Thyroid gland (tissue), 4 donors: ENCODE measurements at regions not wholly inside any gene's neighbourhood (a gene's known extent, or its start where the extent isn't known, plus 50 kb on each side); places are given as distances from the start of the nearest gene placed in this dataset.

Source experiments
- DNase-seq, 2 donors: peaks; one replicate each; pipeline ENCODE4 v3.0.0-alpha.2; 2019
- H3K27ac ChIP-seq, 3 donors: fragments of 200-600 bp; sonication (generic); 1 replicate in 2 of 3; 2 replicates in 1 of 3; pipeline ENCODE4 v1.5.1; 2016 to 2019; ENCODE audit warnings: mild to moderate bottlenecking in 1 of 3, moderate library complexity in 1 of 3
- H3K27me3 ChIP-seq: fragments of 200-600 bp; sonication (generic); one replicate; pipeline ENCODE4 v1.5.1; 2019
- H3K36me3 ChIP-seq, 2 donors: fragments of 200-600 bp; sonication (generic); one replicate each; pipeline ENCODE4 v1.5.1; 2016 to 2019
- H3K4me1 ChIP-seq, 2 donors: fragments of 200-600 bp; sonication (generic); one replicate each; pipeline ENCODE4 v1.5.1; 2017 to 2019
- H3K4me3 ChIP-seq, 3 donors: fragments of 200-600 bp; sonication (generic); replicated peaks in 1 of 3; 1 replicate in 2 of 3; 2 replicates in 1 of 3; pipeline ENCODE4 v1.5.1; 2016; ENCODE audit warnings: mild to moderate bottlenecking in 1 of 3
- H3K9me3 ChIP-seq: fragments of 200-600 bp; sonication (generic); one replicate; pipeline ENCODE4 v1.5.1; 2017
- CTCF ChIP-seq, 6 experiments: fragments of 200-600 bp in 3 of 6; fragments of 450-650 bp in 3 of 6; sonication (generic) in 3 of 6; IDR thresholded peaks; one replicate each; pipeline ENCODE4 v1.5.1; 2016 to 2019; ENCODE audit warnings: antibody characterized with exemption in 6 of 6, mild to moderate bottlenecking in 2 of 6, inconsistent platforms in 1 of 6, moderate library complexity in 1 of 6
- POLR2A ChIP-seq, 2 donors: fragments of 450-650 bp; IDR thresholded peaks; one replicate each; pipeline ENCODE4 v1.6.1; 2017; ENCODE audit warnings: antibody characterized with exemption in 2 of 2, mild to moderate bottlenecking in 2 of 2, moderate library complexity in 1 of 2
- WGBS, 2 donors: methylation state at CpG; one replicate each; pipeline ENCODE4 v1.1.5; 2017; 5-methylcytosine and 5-hydroxymethylcytosine counted together
- intact Hi-C: fragments of 100-400 bp; cut with DNase I; formaldehyde crosslinking; loops from one replicate; pipeline ENCODE4 v1.15.1; 2023

GRCh38 chr9:118553465-118553864 lies 815.8 kb downstream of the BRINP1 start:
- H3K9me3 ChIP-seq = no peaks in the 10 kb centered on the region
- no peak overlapping the region for H3K4me3 ChIP-seq
- no peak for DNase-seq
- intact Hi-C loops = no loop called here
- H3K36me3 ChIP-seq = no peaks in the 10 kb centered on the region
- no peaks in the 10 kb centered on the region for H3K27me3 ChIP-seq
- no peaks in the 10 kb centered on the region for H3K4me1 ChIP-seq
- TF ChIP-seq POLR2A (IDR thresholded peaks at IDR 0.05) = no peak
- TF ChIP-seq CTCF (IDR thresholded peaks at IDR 0.05) = no peak
- H3K27ac ChIP-seq = no peak overlapping the region
- WGBS, 2 donors = 81 to 89% methylated on average over 1 of the region's 1 CpG

- Histone ChIP-seq H3K27ac (no peak overlapping the region), H3K27me3 (no peaks in the 10 kb centered on the region), H3K4me1 (no peaks in the 10 kb centered on the region), H3K36me3 (no peaks in the 10 kb centered on the region), H3K4me3 (no peak overlapping the region), H3K9me3 (no peaks in the 10 kb centered on the region)
- DNase-seq = no peak
- no peak for TF ChIP-seq CTCF (IDR thresholded peaks at IDR 0.05)
- 81% methylated on average over 7 of the region's 7 CpGs for WGBS, 2 donors
- intact Hi-C loops = no loop called here
Measured at GRCh38 chr9:118554987-118555386, 814.2 kb downstream of the BRINP1 start.

- Histone ChIP-seq H3K4me1 (no peaks in the 10 kb centered on the region), H3K27ac (no peak overlapping the region), H3K27me3 (no peaks in the 10 kb centered on the region), H3K9me3 (no peaks in the 10 kb centered on the region), H3K4me3 (no peak overlapping the region), H3K36me3 (no peaks in the 10 kb centered on the region)
- 89 to 94% methylated on average over 1 of the region's 1 CpG for WGBS, 2 donors
- TF ChIP-seq CTCF (IDR thresholded peaks at IDR 0.05) (no peak), POLR2A (IDR thresholded peaks at IDR 0.05) (no peak)
- DNase-seq = no peak
- intact Hi-C loops = no loop called here
Measured at GRCh38 chr9:118558026-118558425, 811.2 kb downstream of the BRINP1 start.

GRCh38 chr9:118558891-118559290 lies 810.3 kb downstream of the BRINP1 start:
- no peak for DNase-seq

GRCh38 chr9:118561051-118561450 lies 808.2 kb downstream of the BRINP1 start:
- H3K9me3 ChIP-seq = no peaks in the 10 kb centered on the region
- H3K36me3 ChIP-seq = no peaks in the 10 kb centered on the region
- intact Hi-C loops = no loop called here
- H3K27ac ChIP-seq = no peak overlapping the region
- TF ChIP-seq CTCF (IDR thresholded peaks at IDR 0.05) = no peak
- no peak for TF ChIP-seq POLR2A (IDR thresholded peaks at IDR 0.05)
- no peaks in the 10 kb centered on the region for H3K27me3 ChIP-seq
- DNase-seq = no peak
- WGBS, 2 donors = 62 to 69% methylated on average over 3 of the region's 3 CpGs
- H3K4me1 ChIP-seq = no peaks in the 10 kb centered on the region
- H3K4me3 ChIP-seq = no peak overlapping the region

More at GRCh38 chr9:118558891-118559290, 810.3 kb downstream of the BRINP1 start:
- no peak overlapping the region for H3K4me3 ChIP-seq
- no peak for TF ChIP-seq CTCF (IDR thresholded peaks at IDR 0.05)
- no peak for TF ChIP-seq POLR2A (IDR thresholded peaks at IDR 0.05)
- H3K9me3 ChIP-seq = no peaks in the 10 kb centered on the region
- no peaks in the 10 kb centered on the region for H3K36me3 ChIP-seq
- intact Hi-C loops = no loop called here
- no peaks in the 10 kb centered on the region for H3K27me3 ChIP-seq
- no peak overlapping the region for H3K27ac ChIP-seq
- H3K4me1 ChIP-seq = no peaks in the 10 kb centered on the region
